ENCODE measurements at regions not wholly inside any gene's neighbourhood (a gene's known extent, or its start where the extent isn't known, plus 50 kb on each side); places are given as distances from the start of the nearest gene placed in this dataset.

- no peak overlapping the region for H3K4me3 ChIP-seq
- no peak for TF ChIP-seq CTCF (IDR thresholded peaks at IDR 0.05)
Observed at GRCh38 chr12:28601570-28602058, 411.4 kb downstream of the CCDC91 start.

GRCh38 chr12:28602786-28603185 is 412.5 kb downstream of the CCDC91 start:
- peaks cover 3 to 10% of the 10 kb centered on the region in 2 donors for H3K9me3 ChIP-seq
- no peak for TF ChIP-seq CTCF (IDR thresholded peaks at IDR 0.05)
- intact Hi-C loops (cut with DNase I), result no loop called here
- H3K27ac ChIP-seq, result no peak overlapping the region
- no peaks in the 10 kb centered on the region for H3K4me1 ChIP-seq
- H3K4me3 ChIP-seq, result no peak overlapping the region
- DNase-seq (ENCODE audit: low spot score in 2 of 2), result no peak
- no peaks in the 10 kb centered on the region for H3K27me3 ChIP-seq
- no peaks in the 10 kb centered on the region for H3K36me3 ChIP-seq

More at GRCh38 chr12:28601570-28602058, 411.4 kb downstream of the CCDC91 start:
- H3K27me3 ChIP-seq, result no peaks in the 10 kb centered on the region
- H3K4me1 ChIP-seq, result no peaks in the 10 kb centered on the region
- no peak overlapping the region for H3K27ac ChIP-seq
- no peak for DNase-seq (ENCODE audit: low spot score in 2 of 2)
- peaks cover under 1 to 1% of the 10 kb centered on the region in 2 donors for H3K9me3 ChIP-seq
- no peaks in the 10 kb centered on the region for H3K36me3 ChIP-seq
- intact Hi-C loops (cut with DNase I), result no loop called here

- peaks cover 3 to 10% of the 10 kb centered on the region in 2 donors for H3K9me3 ChIP-seq
- H3K4me3 ChIP-seq, result no peak overlapping the region
- DNase-seq (ENCODE audit: low spot score in 2 of 2), result no peak
- no peaks in the 10 kb centered on the region for H3K36me3 ChIP-seq
- no peaks in the 10 kb centered on the region for H3K27me3 ChIP-seq
- no peak for TF ChIP-seq CTCF (IDR thresholded peaks at IDR 0.05)
- intact Hi-C loops (cut with DNase I), result no loop called here
- no peak overlapping the region for H3K27ac ChIP-seq
- no peaks in the 10 kb centered on the region for H3K4me1 ChIP-seq
Observed at GRCh38 chr12:28603239-28603638, 413.0 kb downstream of the CCDC91 start.

- Histone ChIP-seq H3K27me3 (no peaks in the 10 kb centered on the region), H3K4me3 (no peak overlapping the region), H3K27ac (no peak overlapping the region), H3K9me3 (peaks cover 3 to 10% of the 10 kb centered on the region in 2 donors), H3K36me3 (no peaks in the 10 kb centered on the region), H3K4me1 (no peaks in the 10 kb centered on the region)
- intact Hi-C loops (cut with DNase I), result no loop called here
- DNase-seq (ENCODE audit: low spot score in 2 of 2), result no peak
- TF ChIP-seq CTCF (IDR thresholded peaks at IDR 0.05), result no peak
Observed at GRCh38 chr12:28603801-28604200, 413.5 kb downstream of the CCDC91 start.

GRCh38 chr12:28604240-28604639 is 414.0 kb downstream of the CCDC91 start:
- H3K4me3 ChIP-seq, result no peak overlapping the region
- no peak for TF ChIP-seq CTCF (IDR thresholded peaks at IDR 0.05)
- H3K9me3 ChIP-seq, result peaks cover 3 to 10% of the 10 kb centered on the region in 2 donors
- DNase-seq (ENCODE audit: low spot score in 2 of 2), result no peak
- no peaks in the 10 kb centered on the region for H3K4me1 ChIP-seq
- no peak overlapping the region for H3K27ac ChIP-seq
- intact Hi-C loops (cut with DNase I), result no loop called here
- no peaks in the 10 kb centered on the region for H3K36me3 ChIP-seq
- no peaks in the 10 kb centered on the region for H3K27me3 ChIP-seq

Measured in ascending aorta (tissue), 2 donors.